B cell (primary cell): ENCODE measurements at regions not wholly inside any gene's neighbourhood (a gene's known extent, or its start where the extent isn't known, plus 50 kb on each side); places are given as distances from the start of the nearest gene placed in this dataset.

Experiments used
- ATAC-seq: fragments of 200-7000 bp; cut with Tn5 transposase; one replicate; pipeline ENCODE4 v1.10.0; 2021; ENCODE audit warnings: low read depth, mild to moderate bottlenecking, moderate number of reproducible peaks, moderate library complexity
- CTCF ChIA-PET: fragments of 350-600 bp; sonication (Branson Sonifier 250); formaldehyde crosslinking; loops from one replicate; lab custom pipeline; 2021; ENCODE audit warnings: antibody characterized with exemption, inconsistent platforms; lab: Charles Lee
- POLR2A ChIA-PET: fragments of 350-600 bp; sonication (Branson Sonifier 250); formaldehyde crosslinking; loops from one replicate; lab custom pipeline; 2021; ENCODE audit warnings: antibody characterized with exemption; lab: Charles Lee
- DNase-seq: peaks from one replicate; pipeline ENCODE4 v3.0.0; 2013
- H2AFZ ChIP-seq: 2 replicates; pipeline ENCODE4 v1.6.1; 2012; ENCODE audit warnings: mild to moderate bottlenecking, low read depth, low read length; ENCODE audit not compliant: insufficient read depth, poor library complexity, severe bottlenecking
- H3K27ac ChIP-seq, 2 donors: 1 replicate in 1 of 2; 2 replicates in 1 of 2; pipeline ENCODE4 v1.5.1; 2012 to 2013; ENCODE audit warnings: low read length in 2 of 2, mild to moderate bottlenecking in 2 of 2, moderate library complexity in 1 of 2
- H3K27me3 ChIP-seq, 4 experiments: fragments of 200-600 bp in 1 of 4; sonication (generic) in 1 of 4; replicated peaks in 1 of 4; 1 replicate in 2 of 4; 2 replicates in 2 of 4; pipeline versions ENCODE4 v1.6.1 to v1.7.0; 2013 to 2016; ENCODE audit warnings: low read length in 3 of 4, mild to moderate bottlenecking in 2 of 4, mixed read lengths in 1 of 4, moderate library complexity in 1 of 4; ENCODE audit not compliant: insufficient read depth in 4 of 4, control insufficient read depth in 3 of 4; ENCODE audit errors: control extremely low read depth in 1 of 4
- H3K36me3 ChIP-seq, 2 experiments: replicated peaks in 1 of 2; 1 replicate in 1 of 2; 2 replicates in 1 of 2; pipeline versions ENCODE4 v1.6.1 to v1.7.1; 2013; ENCODE audit warnings: low read length in 1 of 2; ENCODE audit not compliant: insufficient read depth in 2 of 2, control insufficient read depth in 1 of 2; ENCODE audit errors: control extremely low read depth in 1 of 2, extremely low read depth in 1 of 2
- H3K4me1 ChIP-seq, 2 donors: fragments of 200-600 bp in 1 of 2; sonication (generic) in 1 of 2; 1 replicate in 1 of 2; 2 replicates in 1 of 2; pipeline versions ENCODE4 v1.5.1 to v1.6.1; 2013 to 2017; ENCODE audit warnings: low read length in 2 of 2; ENCODE audit not compliant: control insufficient read depth in 2 of 2, insufficient read depth in 2 of 2
- H3K4me2 ChIP-seq: replicated peaks from 2 replicates; pipeline ENCODE3; 2012; ENCODE audit warnings: mild to moderate bottlenecking, low read depth, low read length; ENCODE audit not compliant: poor library complexity, severe bottlenecking
- H3K4me3 ChIP-seq, 5 experiments: fragments of 200-600 bp in 1 of 5; sonication (generic) in 1 of 5; 1 replicate in 3 of 5; 2 replicates in 2 of 5; pipeline versions ENCODE4 v1.5.1 to v1.7.0; 2011 to 2016; ENCODE audit warnings: low read length in 4 of 5, mild to moderate bottlenecking in 4 of 5, low read depth in 2 of 5, control low read depth in 1 of 5, moderate library complexity in 1 of 5; ENCODE audit not compliant: insufficient read depth in 1 of 5; ENCODE audit errors: control extremely low read depth in 1 of 5, extremely low read depth in 1 of 5
- H3K79me2 ChIP-seq: fragments of 200-600 bp; sonication (generic); one replicate; pipeline ENCODE4 v1.6.0; 2016; ENCODE audit warnings: low read length; ENCODE audit not compliant: control insufficient read depth, insufficient read depth
- H3K9ac ChIP-seq: fragments of 200-600 bp; sonication (generic); 2 replicates; pipeline ENCODE4 v1.6.1; 2017; ENCODE audit warnings: mild to moderate bottlenecking, low read length, moderate library complexity
- H3K9me3 ChIP-seq, 3 donors: one replicate each; pipeline versions ENCODE4 v1.6.1 to v1.7.1; 2013; ENCODE audit warnings: low read length in 2 of 3; ENCODE audit not compliant: control insufficient read depth in 2 of 3, insufficient read depth in 1 of 3; ENCODE audit errors: control extremely low read depth in 1 of 3
- H4K20me1 ChIP-seq: 2 replicates; pipeline ENCODE4 v1.6.0; 2012; ENCODE audit warnings: mild to moderate bottlenecking, low read length; ENCODE audit not compliant: insufficient read depth, control insufficient read depth, poor library complexity, severe bottlenecking
- H3K27ac Mint-ChIP-seq: one replicate; pipeline ENCODE4 v1.8.0; 2021; ENCODE audit warnings: mixed read lengths
- H3K27me3 Mint-ChIP-seq: one replicate; pipeline ENCODE4 v1.8.0; 2021; ENCODE audit warnings: mixed read lengths
- H3K4me1 Mint-ChIP-seq: one replicate; pipeline ENCODE4 v1.8.0; 2021; ENCODE audit warnings: mixed read lengths
- H3K4me3 Mint-ChIP-seq: one replicate; pipeline ENCODE4 v1.8.0; 2021; ENCODE audit warnings: mixed read lengths
- H3K9me3 Mint-ChIP-seq: one replicate; pipeline ENCODE4 v1.8.0; 2022; ENCODE audit warnings: mixed read lengths; ENCODE audit not compliant: insufficient read depth
- EZH2 ChIP-seq: IDR thresholded peaks from 2 replicates; pipeline ENCODE4 v1.6.1; 2012; ENCODE audit warnings: borderline replicate concordance, low read depth, mild to moderate bottlenecking, moderate library complexity, low read length; ENCODE audit not compliant: insufficient read depth, poor library complexity, severe bottlenecking
- WGBS: methylation state at CpG from one replicate; pipeline ENCODE4 v1.1.5; 2013; ENCODE audit warnings: missing lambda C conversion rate; ENCODE audit not compliant: insufficient coverage; 5-methylcytosine and 5-hydroxymethylcytosine counted together
- intact Hi-C: fragments of 100-400 bp; cut with micrococcal nuclease; formaldehyde crosslinking; loops from one replicate; pipeline ENCODE4 v1.10.0; 2022
- TF ChIP-seq, protein P1 (sequence below): fragments of 200-600 bp; IDR thresholded peaks from one replicate; pipeline ENCODE4 v1.8.0; 2022; ENCODE audit warnings: antibody characterized with exemption, mild to moderate bottlenecking

DNA sequence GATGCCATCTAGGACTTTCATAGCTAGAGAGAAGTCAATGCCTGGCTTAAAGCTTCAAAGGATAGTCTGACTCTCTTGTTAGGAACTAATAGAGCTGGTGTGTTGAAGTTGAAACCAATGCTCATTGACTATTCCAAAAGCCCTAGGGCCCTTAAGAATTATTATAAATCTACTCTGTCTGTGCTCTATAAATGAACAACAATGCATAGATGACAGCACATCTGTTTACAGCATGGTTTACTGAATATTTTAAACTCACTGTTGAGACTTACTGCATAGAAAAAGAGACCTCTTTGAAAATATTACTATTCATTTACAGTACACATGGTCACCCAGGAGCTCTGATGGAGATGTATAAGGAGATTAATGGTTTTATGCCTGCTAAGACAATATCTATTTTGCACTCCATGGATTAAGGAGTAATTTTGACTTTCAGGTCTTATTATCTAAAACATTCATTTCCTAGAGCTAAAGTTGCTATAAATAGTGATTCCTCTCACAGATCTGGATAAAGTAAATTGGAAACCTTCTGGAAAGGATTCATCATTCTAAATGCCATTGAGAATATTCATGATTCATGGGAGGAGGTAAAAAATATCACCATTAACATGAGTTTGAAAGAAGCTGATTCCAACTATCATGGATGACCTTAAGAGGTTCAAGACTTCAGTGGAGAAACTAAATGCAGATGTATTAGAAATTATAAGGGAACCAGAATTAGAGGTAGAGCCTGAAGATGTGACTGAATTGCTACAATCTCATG, 763.5 kb upstream of the MAP3K7 start:
- POLR2A ChIA-PET = no interaction called here
- no peak for TF ChIP-seq EZH2
- TF ChIP-seq, protein P1, sequence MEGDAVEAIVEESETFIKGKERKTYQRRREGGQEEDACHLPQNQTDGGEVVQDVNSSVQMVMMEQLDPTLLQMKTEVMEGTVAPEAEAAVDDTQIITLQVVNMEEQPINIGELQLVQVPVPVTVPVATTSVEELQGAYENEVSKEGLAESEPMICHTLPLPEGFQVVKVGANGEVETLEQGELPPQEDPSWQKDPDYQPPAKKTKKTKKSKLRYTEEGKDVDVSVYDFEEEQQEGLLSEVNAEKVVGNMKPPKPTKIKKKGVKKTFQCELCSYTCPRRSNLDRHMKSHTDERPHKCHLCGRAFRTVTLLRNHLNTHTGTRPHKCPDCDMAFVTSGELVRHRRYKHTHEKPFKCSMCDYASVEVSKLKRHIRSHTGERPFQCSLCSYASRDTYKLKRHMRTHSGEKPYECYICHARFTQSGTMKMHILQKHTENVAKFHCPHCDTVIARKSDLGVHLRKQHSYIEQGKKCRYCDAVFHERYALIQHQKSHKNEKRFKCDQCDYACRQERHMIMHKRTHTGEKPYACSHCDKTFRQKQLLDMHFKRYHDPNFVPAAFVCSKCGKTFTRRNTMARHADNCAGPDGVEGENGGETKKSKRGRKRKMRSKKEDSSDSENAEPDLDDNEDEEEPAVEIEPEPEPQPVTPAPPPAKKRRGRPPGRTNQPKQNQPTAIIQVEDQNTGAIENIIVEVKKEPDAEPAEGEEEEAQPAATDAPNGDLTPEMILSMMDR = no peak
- H3K4me3 Mint-ChIP-seq = no peak overlapping the region
- no peaks in the 10 kb centered on the region for H3K4me1 ChIP-seq
- CTCF ChIA-PET = no interaction called here
- intact Hi-C loops = no loop called here
- H3K79me2 ChIP-seq = no peaks in the 10 kb centered on the region
- no peaks in the 10 kb centered on the region for H3K27me3 Mint-ChIP-seq
- no peaks in the 10 kb centered on the region for H3K27me3 ChIP-seq
- no peaks in the 10 kb centered on the region for H4K20me1 ChIP-seq
- DNase-seq (no peak), ATAC-seq (no peak)
- H3K27ac ChIP-seq = no peak overlapping the region
- no peaks in the 10 kb centered on the region for H3K9me3 Mint-ChIP-seq
- H2AFZ ChIP-seq = no peak overlapping the region
- no peak overlapping the region for H3K27ac Mint-ChIP-seq
- H3K36me3 ChIP-seq = no peaks in the 10 kb centered on the region
- H3K4me1 Mint-ChIP-seq = no peaks in the 10 kb centered on the region
- no peak overlapping the region for H3K4me3 ChIP-seq
- H3K9ac ChIP-seq = no peak overlapping the region
- no peak overlapping the region for H3K4me2 ChIP-seq
- no peaks in the 10 kb centered on the region for H3K9me3 ChIP-seq

GRCh38 chr6:91341473-91341872, 754.6 kb upstream of the MAP3K7 start:
- intact Hi-C loops = no loop called here
- H3K27me3 Mint-ChIP-seq = no peaks in the 10 kb centered on the region
- Histone ChIP-seq H3K27me3 (no peaks in the 10 kb centered on the region), H3K36me3 (no peaks in the 10 kb centered on the region), H2AFZ (no peak overlapping the region), H3K79me2 (no peaks in the 10 kb centered on the region), H3K9ac (no peak overlapping the region), H4K20me1 (no peaks in the 10 kb centered on the region), H3K4me2 (no peak overlapping the region), H3K27ac (no peak overlapping the region), H3K9me3 (no peaks in the 10 kb centered on the region), H3K4me3 (no peak overlapping the region), H3K4me1 (no peaks in the 10 kb centered on the region)
- ChIA-PET CTCF (no interaction called here), POLR2A (no interaction called here)
- DNase-seq = no peak
- H3K9me3 Mint-ChIP-seq = no peaks in the 10 kb centered on the region
- ATAC-seq = no peak
- no peaks in the 10 kb centered on the region for H3K4me1 Mint-ChIP-seq
- TF ChIP-seq, protein P1 = no peak
- 92% methylated on average over 2 of the region's 3 CpGs for WGBS
- H3K27ac Mint-ChIP-seq = no peak overlapping the region
- no peak overlapping the region for H3K4me3 Mint-ChIP-seq
